IPS-11a (cell line): ENCODE measurements at regions not wholly inside any gene's neighbourhood (a gene's known extent, or its start where the extent isn't known, plus 50 kb on each side); places are given as distances from the start of the nearest gene placed in this dataset.

Experiments
- H3K4me3 ChIP-seq: one replicate; pipeline ENCODE4 v1.5.1; 2013; ENCODE audit warnings: low read depth, low read length, control low read depth

DNA sequence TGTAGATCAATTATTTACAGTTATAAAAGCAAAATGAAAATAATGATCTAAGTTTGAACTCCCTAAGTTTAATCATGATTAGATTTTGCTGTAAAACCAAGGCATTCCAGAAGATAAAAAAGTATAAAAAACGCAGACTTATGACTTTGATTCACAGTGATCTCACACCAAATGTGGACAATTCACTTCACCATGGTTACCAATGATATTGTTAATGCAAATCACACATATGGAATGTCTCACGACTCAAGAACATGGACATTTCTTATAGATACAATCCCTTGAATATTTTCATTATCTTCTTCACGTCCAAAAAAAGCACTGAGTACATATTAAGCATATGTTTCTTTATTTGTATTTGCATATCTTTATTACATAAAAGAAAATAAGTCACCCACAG, 1054.2 kb downstream of the NAALADL2 start:
- H3K4me3 ChIP-seq: no peak overlapping the region

GRCh38 chr3:175911937-175912336, 1052.8 kb downstream of the NAALADL2 start:
- H3K4me3 ChIP-seq: no peak overlapping the region

- no peak overlapping the region for H3K4me3 ChIP-seq
Measured at GRCh38 chr3:175902226-175902625, 1043.1 kb downstream of the NAALADL2 start.

GRCh38 chr3:175898194-175898593, 1039.1 kb downstream of the NAALADL2 start:
- no peak overlapping the region for H3K4me3 ChIP-seq

DNA sequence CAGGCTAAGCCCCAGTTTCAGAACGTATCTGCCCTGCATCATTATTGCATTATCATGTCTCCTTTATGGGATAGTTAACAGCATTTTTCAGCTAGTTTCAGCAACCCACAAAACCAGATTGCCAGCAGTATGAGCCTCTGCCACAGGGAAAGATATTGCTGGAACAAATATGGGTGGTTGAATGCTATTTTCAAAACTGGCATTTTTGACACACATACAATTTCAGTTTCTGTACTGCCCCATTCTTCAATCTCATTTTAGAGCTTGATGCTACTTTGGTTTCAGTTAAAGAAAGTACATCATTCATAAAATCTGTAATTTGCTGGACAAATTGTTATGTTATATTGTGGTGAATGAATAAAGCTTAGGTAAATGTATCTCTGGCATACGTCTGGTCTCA, 1037.5 kb downstream of the NAALADL2 start:
- H3K4me3 ChIP-seq: no peak overlapping the region

DNA sequence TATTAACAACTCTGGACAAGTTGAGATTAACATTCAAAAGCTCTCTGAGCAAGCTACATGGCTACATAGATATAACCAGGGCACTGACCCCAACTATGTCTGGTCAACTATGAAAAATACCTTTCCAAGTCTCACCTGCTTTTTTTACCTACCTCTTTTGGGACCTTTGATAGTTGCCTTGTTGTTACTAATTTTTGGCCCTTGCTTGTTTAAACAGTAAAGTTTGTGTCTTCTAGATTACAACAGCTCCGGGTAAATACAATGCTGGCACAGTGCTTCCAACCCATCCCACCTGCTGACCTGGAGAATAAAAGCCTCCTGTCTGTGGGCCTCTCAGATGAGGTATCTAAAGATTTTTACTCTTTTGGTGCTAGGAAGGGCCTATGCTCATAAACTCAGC, 1036.6 kb downstream of the NAALADL2 start:
- no peak overlapping the region for H3K4me3 ChIP-seq

GRCh38 chr3:175893566-175893965, 1034.4 kb downstream of the NAALADL2 start:
- H3K4me3 ChIP-seq: no peak overlapping the region

GRCh38 chr3:175890066-175890465, 1030.9 kb downstream of the NAALADL2 start:
- H3K4me3 ChIP-seq: no peak overlapping the region

- no peak overlapping the region for H3K4me3 ChIP-seq
Measured at GRCh38 chr3:175885231-175885766, 1026.2 kb downstream of the NAALADL2 start.

GRCh38 chr3:175879417-175879816, 1020.3 kb downstream of the NAALADL2 start:
- no peak overlapping the region for H3K4me3 ChIP-seq

DNA sequence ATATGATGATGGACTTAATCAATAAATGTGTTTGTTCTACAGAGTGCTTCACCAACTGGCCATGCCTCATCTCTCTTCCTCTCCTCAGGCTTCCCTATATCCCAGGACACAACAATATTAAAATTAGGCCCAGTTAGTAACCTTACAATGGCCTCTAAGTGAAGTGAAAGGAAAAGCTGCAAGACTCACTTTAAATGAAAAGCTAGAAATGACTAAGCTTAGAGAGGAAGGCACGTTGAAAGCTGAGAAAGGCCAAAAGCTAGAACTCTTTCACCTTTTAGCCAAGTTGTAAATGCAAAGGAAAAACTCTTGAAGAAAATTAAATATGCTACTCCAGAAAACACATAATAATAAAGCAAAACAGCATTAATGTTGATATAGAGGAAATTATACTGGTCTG, 1010.3 kb downstream of the NAALADL2 start:
- no peak overlapping the region for H3K4me3 ChIP-seq

- no peak overlapping the region for H3K4me3 ChIP-seq
Measured at GRCh38 chr3:175868626-175869025, 1009.5 kb downstream of the NAALADL2 start.

- H3K4me3 ChIP-seq: no peak overlapping the region
Measured at GRCh38 chr3:175865724-175866123, 1006.6 kb downstream of the NAALADL2 start.

DNA sequence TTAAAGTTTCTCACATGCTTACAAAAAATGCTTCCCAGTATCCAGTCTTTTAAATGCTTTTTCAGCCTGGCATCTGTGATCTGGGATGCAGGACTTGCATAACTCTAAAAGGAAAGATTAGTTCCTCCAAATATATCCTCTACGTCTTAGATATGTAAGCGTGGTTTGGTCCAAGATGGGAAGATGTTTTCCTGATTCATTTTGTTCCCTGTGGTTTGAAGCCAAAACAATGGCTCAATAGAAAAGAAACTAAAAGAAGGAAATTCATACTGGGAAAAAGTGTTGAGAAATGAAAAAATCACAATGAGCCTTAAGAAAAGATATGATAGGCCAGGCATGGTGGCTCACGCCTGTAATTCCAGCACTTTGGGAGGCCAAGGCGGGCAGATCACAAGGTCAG, 1002.8 kb downstream of the NAALADL2 start:
- no peak overlapping the region for H3K4me3 ChIP-seq
